GM13977 (cell line): ENCODE measurements at regions not wholly inside any gene's neighbourhood (a gene's known extent, or its start where the extent isn't known, plus 50 kb on each side); places are given as distances from the start of the nearest gene placed in this dataset.
A peak's percentile ranks its signal among the peaks of the same experiment; 100 is the strongest.

Experiments used
- DNase-seq: peaks from one replicate; pipeline ENCODE4 v3.0.0; 2012; ENCODE audit warnings: low spot score
- in situ Hi-C: fragments of 300-500 bp; cut with MboI; formaldehyde crosslinking; loops from one replicate; pipeline ENCODE4 v1.12.0; 2022; ENCODE audit warnings: low sequenced_read_pairs, low pct_unique_long_range_greater_than_20kb, mixed read lengths, inconsistent platforms; ENCODE audit not compliant: unreplicated experiment
- TF ChIP-seq, protein P1 (sequence below): IDR thresholded peaks from 2 replicates; pipeline ENCODE4 v1.5.1; 2012; ENCODE audit warnings: mild to moderate bottlenecking, control low read depth; ENCODE audit not compliant: insufficient read depth; ENCODE audit errors: extremely low read depth, missing control alignments

DNA sequence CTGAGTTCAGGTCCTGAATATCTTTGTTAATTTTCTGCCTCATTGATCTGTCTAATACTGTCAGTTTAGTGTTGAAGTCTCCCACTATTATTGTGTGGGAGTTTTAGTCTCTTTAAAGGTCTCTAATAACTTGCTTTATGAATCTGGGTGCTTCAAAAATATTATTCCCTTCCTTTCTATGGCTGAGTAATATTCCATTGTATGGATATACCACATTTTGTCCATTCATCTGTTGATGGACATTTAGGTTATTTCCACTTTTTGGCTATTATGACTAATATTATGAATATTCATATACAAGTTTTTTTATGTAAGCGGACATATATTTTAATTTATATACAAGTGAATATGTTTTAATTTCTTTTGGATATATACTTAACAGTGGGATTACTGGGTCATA is 82.7 kb downstream of the SDR9C7 start:
- DNase-seq = no peak
- TF ChIP-seq, protein P1, sequence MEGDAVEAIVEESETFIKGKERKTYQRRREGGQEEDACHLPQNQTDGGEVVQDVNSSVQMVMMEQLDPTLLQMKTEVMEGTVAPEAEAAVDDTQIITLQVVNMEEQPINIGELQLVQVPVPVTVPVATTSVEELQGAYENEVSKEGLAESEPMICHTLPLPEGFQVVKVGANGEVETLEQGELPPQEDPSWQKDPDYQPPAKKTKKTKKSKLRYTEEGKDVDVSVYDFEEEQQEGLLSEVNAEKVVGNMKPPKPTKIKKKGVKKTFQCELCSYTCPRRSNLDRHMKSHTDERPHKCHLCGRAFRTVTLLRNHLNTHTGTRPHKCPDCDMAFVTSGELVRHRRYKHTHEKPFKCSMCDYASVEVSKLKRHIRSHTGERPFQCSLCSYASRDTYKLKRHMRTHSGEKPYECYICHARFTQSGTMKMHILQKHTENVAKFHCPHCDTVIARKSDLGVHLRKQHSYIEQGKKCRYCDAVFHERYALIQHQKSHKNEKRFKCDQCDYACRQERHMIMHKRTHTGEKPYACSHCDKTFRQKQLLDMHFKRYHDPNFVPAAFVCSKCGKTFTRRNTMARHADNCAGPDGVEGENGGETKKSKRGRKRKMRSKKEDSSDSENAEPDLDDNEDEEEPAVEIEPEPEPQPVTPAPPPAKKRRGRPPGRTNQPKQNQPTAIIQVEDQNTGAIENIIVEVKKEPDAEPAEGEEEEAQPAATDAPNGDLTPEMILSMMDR = no peak
- in situ Hi-C loops = no loop called here

DNA sequence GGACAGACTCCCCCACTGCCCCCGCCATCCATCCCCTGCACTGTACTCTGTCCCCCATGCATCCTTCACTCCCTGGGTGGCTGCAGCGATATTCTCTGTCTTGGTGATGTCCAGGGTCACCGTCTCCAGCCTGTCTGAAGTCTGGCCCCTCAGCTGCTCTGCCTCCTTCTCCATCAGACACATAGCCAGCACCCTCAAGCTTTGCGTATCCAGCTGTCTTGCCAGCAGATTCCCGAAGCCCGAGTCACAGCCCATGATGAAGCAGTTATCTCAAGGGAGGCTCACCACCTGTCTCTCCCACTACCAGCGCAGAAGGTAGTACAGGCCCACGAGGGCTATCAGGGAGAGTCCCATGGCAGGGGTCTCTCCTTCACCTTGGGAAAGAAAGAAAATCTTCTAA is 77.8 kb downstream of the HSD17B6 start:
- no peak for DNase-seq
- in situ Hi-C loops = no loop called here

DNA sequence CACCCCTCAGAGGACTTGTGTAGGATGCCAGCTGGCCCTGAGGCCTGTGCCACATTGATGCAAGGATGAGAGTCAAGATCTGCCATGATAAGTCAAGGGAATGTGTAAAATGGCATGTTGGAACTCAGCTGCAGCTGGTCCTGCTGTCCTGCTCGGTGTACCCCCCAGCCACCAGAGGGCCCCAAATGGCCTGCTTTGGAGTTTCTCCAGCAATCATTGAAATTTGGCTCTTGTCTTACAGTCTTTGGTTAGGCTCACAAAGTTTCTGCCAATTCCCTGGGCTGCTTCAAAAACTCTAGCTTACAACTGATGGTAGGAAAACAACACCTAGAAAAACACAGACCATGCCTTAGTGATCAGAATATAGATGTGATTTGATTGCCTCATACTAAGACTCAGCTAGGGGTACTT is 76.8 kb downstream of the HSD17B6 start:
- TF ChIP-seq, protein P1 = peak; percentile 70
- peak; percentile 34 for DNase-seq
- in situ Hi-C loops = no loop called here

More for the DNA sequence above, 77.8 kb downstream of the HSD17B6 start:
- TF ChIP-seq, protein P1 = no peak

DNA sequence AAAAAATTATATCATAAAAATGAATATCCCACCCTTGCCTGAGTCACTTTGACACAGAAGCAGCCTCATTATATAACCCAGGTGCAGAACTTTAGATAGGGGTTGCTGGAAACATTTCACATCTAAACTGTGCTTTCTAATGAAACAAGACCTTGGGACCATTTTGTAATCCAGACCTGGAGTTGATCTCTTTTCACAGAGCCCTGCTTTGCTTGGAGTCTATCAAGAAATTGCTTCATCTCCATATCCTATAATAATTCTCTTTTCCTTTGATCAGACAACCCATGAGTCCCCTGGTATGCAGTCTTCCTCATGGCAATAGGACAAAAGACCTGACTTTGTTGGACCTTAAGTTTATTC is 76.3 kb downstream of the HSD17B6 start:
- in situ Hi-C loops = no loop called here
- no peak for DNase-seq
- TF ChIP-seq, protein P1 = no peak

DNA sequence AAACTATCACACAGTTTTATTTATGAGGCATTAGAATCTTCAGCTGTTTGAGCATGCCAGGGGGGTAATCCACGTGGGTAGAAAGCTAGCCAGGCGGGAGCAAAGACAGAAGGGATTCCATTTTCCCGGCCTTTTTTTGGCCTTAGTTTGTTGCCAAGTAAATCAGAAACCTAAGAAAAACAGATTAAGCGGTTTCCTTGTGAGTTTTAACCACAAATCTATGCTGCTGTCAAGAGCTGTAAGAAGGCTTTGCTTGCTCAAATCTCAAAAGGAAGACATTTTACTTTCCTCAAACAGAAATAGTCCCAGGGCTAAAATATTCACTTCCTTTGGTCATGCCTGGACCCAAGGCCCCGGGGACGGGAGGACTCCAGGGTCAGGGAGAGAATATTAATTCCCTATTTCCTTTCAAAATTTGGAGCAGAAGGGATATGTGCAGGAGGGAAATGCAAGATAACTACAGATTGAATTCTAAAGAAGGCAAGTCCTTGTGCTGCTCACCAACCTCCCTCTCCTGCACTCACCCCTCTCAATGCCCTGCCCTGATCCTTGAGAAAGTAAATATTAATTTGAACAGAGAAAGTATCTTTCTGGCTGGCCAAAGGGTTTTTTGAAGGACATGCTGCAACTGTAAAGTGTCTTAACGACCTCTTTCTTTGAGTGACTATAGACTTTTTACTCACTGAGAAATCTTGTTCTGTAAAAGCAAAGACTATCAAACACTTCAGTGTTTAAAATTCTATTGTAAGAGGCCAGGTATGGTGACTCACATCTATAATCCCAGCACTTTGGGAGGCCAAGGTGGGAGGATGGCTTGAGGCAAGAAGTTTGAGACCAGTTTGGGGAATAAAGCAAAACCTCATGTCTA is 75.7 kb downstream of the HSD17B6 start:
- in situ Hi-C loops = no loop called here
- TF ChIP-seq, protein P1 = no peak

More for the DNA sequence above, 75.7 kb downstream of the HSD17B6 start:
- no peak for DNase-seq
